H9 (cell line): ENCODE measurements at regions not wholly inside any gene's neighbourhood (a gene's known extent, or its start where the extent isn't known, plus 50 kb on each side); places are given as distances from the start of the nearest gene placed in this dataset.

ENCODE experiments used
- DNase-seq: peaks from one replicate; pipeline ENCODE4 v3.0.0-alpha.2; 2017
- H2AFZ ChIP-seq: one replicate; pipeline ENCODE4 v1.6.1; 2013; ENCODE audit warnings: mild to moderate bottlenecking, low read length, control low read depth, moderate library complexity
- H2AK5ac ChIP-seq: 2 replicates; pipeline ENCODE4 v1.6.1; 2013; ENCODE audit warnings: low read length, control low read depth, mixed read lengths; ENCODE audit not compliant: insufficient read length
- H2BK120ac ChIP-seq: one replicate; pipeline ENCODE4 v1.6.1; 2013; ENCODE audit warnings: low read depth, mild to moderate bottlenecking, low read length, control low read depth, inconsistent platforms; ENCODE audit not compliant: poor library complexity, severe bottlenecking
- H2BK12ac ChIP-seq: 2 replicates; pipeline ENCODE4 v1.6.1; 2013; ENCODE audit warnings: low read length, control low read depth, mixed read lengths, low read depth; ENCODE audit not compliant: insufficient read length
- H2BK15ac ChIP-seq: 2 replicates; pipeline ENCODE4 v1.6.1; 2013; ENCODE audit warnings: low read depth, low read length, control low read depth
- H2BK20ac ChIP-seq: one replicate; pipeline ENCODE4 v1.6.1; 2013; ENCODE audit warnings: low read depth, mild to moderate bottlenecking, low read length, control low read depth, inconsistent platforms; ENCODE audit not compliant: poor library complexity, severe bottlenecking
- H2BK5ac ChIP-seq: 2 replicates; pipeline ENCODE4 v1.6.1; 2013; ENCODE audit warnings: low read length, control low read depth, mixed read lengths; ENCODE audit not compliant: insufficient read length
- H3K14ac ChIP-seq: 2 replicates; pipeline ENCODE4 v1.6.1; 2013; ENCODE audit warnings: low read length, control low read depth; ENCODE audit not compliant: insufficient read depth
- H3K18ac ChIP-seq: 2 replicates; pipeline ENCODE4 v1.6.1; 2013; ENCODE audit warnings: low read depth, mild to moderate bottlenecking, mixed read lengths, low read length, control low read depth; ENCODE audit not compliant: insufficient read length
- H3K23ac ChIP-seq: 2 replicates; pipeline ENCODE4 v1.6.1; 2013; ENCODE audit warnings: low read length, control low read depth, mixed read lengths, low read depth; ENCODE audit not compliant: insufficient read length
- H3K23me2 ChIP-seq: 2 replicates; pipeline ENCODE4 v1.6.1; 2013; ENCODE audit warnings: low read depth, mild to moderate bottlenecking, mixed read lengths, low read length, control low read depth; ENCODE audit not compliant: insufficient read length, poor library complexity, severe bottlenecking
- H3K27ac ChIP-seq: 2 replicates; pipeline ENCODE4 v1.5.1; 2013; ENCODE audit warnings: low read length, control low read depth, mixed read lengths, low read depth; ENCODE audit not compliant: insufficient read length
- H3K27me3 ChIP-seq: 2 replicates; pipeline ENCODE4 v1.6.1; 2013; ENCODE audit warnings: low read length, control low read depth, inconsistent platforms; ENCODE audit not compliant: insufficient read depth
- H3K4ac ChIP-seq: 2 replicates; pipeline ENCODE4 v1.6.1; 2013; ENCODE audit warnings: low read depth, mild to moderate bottlenecking, control low read depth, inconsistent platforms, low read length, moderate library complexity
- H3K4me1 ChIP-seq: 2 replicates; pipeline ENCODE4 v1.6.1; 2013; ENCODE audit warnings: low read length, control low read depth, inconsistent platforms; ENCODE audit not compliant: insufficient read depth
- H3K4me2 ChIP-seq: 2 replicates; pipeline ENCODE4 v1.6.1; 2013; ENCODE audit warnings: low read length, control low read depth, mixed read lengths; ENCODE audit not compliant: insufficient read length, insufficient read depth
- H3K56ac ChIP-seq: 2 replicates; pipeline ENCODE4 v1.6.1; 2013; ENCODE audit warnings: low read depth, mild to moderate bottlenecking, mixed read lengths, low read length, control low read depth; ENCODE audit not compliant: insufficient read length
- H3K79me1 ChIP-seq: 2 replicates; pipeline ENCODE4 v1.6.1; 2013; ENCODE audit warnings: low read depth, mild to moderate bottlenecking, moderate library complexity, low read length, control low read depth, inconsistent platforms; ENCODE audit not compliant: insufficient read depth, poor library complexity, severe bottlenecking
- H3K79me2 ChIP-seq: 2 replicates; pipeline ENCODE4 v1.6.1; 2013; ENCODE audit warnings: low read length, control low read depth, inconsistent platforms; ENCODE audit not compliant: insufficient read depth
- H3K9ac ChIP-seq: 2 replicates; pipeline ENCODE4 v1.6.1; 2013; ENCODE audit warnings: low read length, control low read depth, mixed read lengths; ENCODE audit not compliant: insufficient read length; ENCODE audit errors: extremely low read depth
- H3K9me3 ChIP-seq: one replicate; pipeline ENCODE4 v1.6.1; 2013; ENCODE audit warnings: low read depth, low read length, inconsistent platforms; ENCODE audit not compliant: control insufficient read depth
- H3T11ph ChIP-seq: one replicate; pipeline ENCODE4 v1.6.1; 2013; ENCODE audit warnings: mild to moderate bottlenecking, low read length, control low read depth, inconsistent platforms
- H4K20me1 ChIP-seq: one replicate; pipeline ENCODE4 v1.6.1; 2013; ENCODE audit not compliant: control insufficient read depth, insufficient read length, insufficient read depth
- H4K5ac ChIP-seq: 2 replicates; pipeline ENCODE4 v1.6.1; 2013; ENCODE audit warnings: low read depth, mild to moderate bottlenecking, mixed read lengths, low read length, control low read depth; ENCODE audit not compliant: insufficient read length
- H4K8ac ChIP-seq: replicated peaks from 2 replicates; pipeline ENCODE4 v1.6.1; 2013; ENCODE audit warnings: low read length, control low read depth, mixed read lengths, low read depth; ENCODE audit not compliant: insufficient read length
- H4K91ac ChIP-seq: 2 replicates; pipeline ENCODE4 v1.6.1; 2013; ENCODE audit warnings: low read depth, mild to moderate bottlenecking, moderate library complexity, mixed read lengths, low read length, control low read depth; ENCODE audit not compliant: insufficient read length
- H3K27ac Mint-ChIP-seq, 3 experiments: 2 replicates in 2 of 3; 3 replicates in 1 of 3; pipeline ENCODE4 v1.8.0; 2020 to 2021; ENCODE audit warnings: mixed read lengths in 3 of 3, mild to moderate bottlenecking in 1 of 3, moderate library complexity in 1 of 3
- H3K27me3 Mint-ChIP-seq: 2 replicates; pipeline ENCODE4 v1.8.0; 2021; ENCODE audit warnings: low read depth, mild to moderate bottlenecking, moderate library complexity, mixed read lengths
- H3K36me3 Mint-ChIP-seq, 3 experiments: 2 replicates in 2 of 3; 3 replicates in 1 of 3; pipeline ENCODE4 v1.8.0; 2020 to 2021; ENCODE audit warnings: low read depth in 3 of 3, mixed read lengths in 3 of 3; ENCODE audit not compliant: insufficient read depth in 1 of 3
- H3K4me1 Mint-ChIP-seq, 2 experiments: 2 replicates each; pipeline ENCODE4 v1.8.0; 2020; ENCODE audit warnings: mixed read lengths in 2 of 2
- H3K4me3 Mint-ChIP-seq, 2 experiments: 2 replicates in 1 of 2; 3 replicates in 1 of 2; pipeline ENCODE4 v1.8.0; 2020 to 2021; ENCODE audit warnings: mild to moderate bottlenecking in 2 of 2, mixed read lengths in 2 of 2, moderate library complexity in 1 of 2
- H3K9me3 Mint-ChIP-seq, 2 experiments: 2 replicates in 1 of 2; 3 replicates in 1 of 2; pipeline ENCODE4 v1.8.0; 2020; ENCODE audit warnings: mild to moderate bottlenecking in 2 of 2, mixed read lengths in 2 of 2, moderate library complexity in 1 of 2
- CTCF ChIP-seq: fragments of 200-600 bp; sonication (generic); conservative IDR thresholded peaks from 3 replicates; pipeline ENCODE4 v1.8.0; 2021; ENCODE audit warnings: antibody characterized with exemption, mild to moderate bottlenecking
- WGBS: extraction: QIAGEN DNeasy Blood & Tissue Kit; methylation state at CpG from one replicate; pipeline ENCODE4 v1.1.7; 2013; ENCODE audit warnings: missing lambda C conversion rate, low lambda C conversion rate, mixed read lengths; ENCODE audit not compliant: insufficient read length; ENCODE audit errors: extremely low coverage; 5-methylcytosine and 5-hydroxymethylcytosine counted together

- no peaks in the 10 kb centered on the region for H3K23me2 ChIP-seq
- H3K23ac ChIP-seq: no peak overlapping the region
- Mint-ChIP-seq H3K27me3 (no peaks in the 10 kb centered on the region), H3K27ac (no peak overlapping the region), H3K9me3 (peaks cover 23 to 41% of the 10 kb centered on the region in 2 experiments), H3K4me3 (no peak overlapping the region), H3K36me3 (peaks cover 0 to 14% (median 2%) of the 10 kb centered on the region in 3 experiments; a peak in 4 of 7 replicates), H3K4me1 (no peaks in the 10 kb centered on the region)
- no peak overlapping the region for H2BK120ac ChIP-seq
- H4K8ac ChIP-seq: no peak overlapping the region
- WGBS: no CpG with 5 or more reads among the region's 3 CpGs
- H3K18ac ChIP-seq: no peak overlapping the region
- H2BK12ac ChIP-seq: no peak overlapping the region
- H3K9ac ChIP-seq: no peak overlapping the region
- no peaks in the 10 kb centered on the region for H3K9me3 ChIP-seq
- no peak overlapping the region for H2BK15ac ChIP-seq
- H3K56ac ChIP-seq: no peak overlapping the region
- H3K79me2 ChIP-seq: no peaks in the 10 kb centered on the region
- H2BK20ac ChIP-seq: no peak overlapping the region
- H4K91ac ChIP-seq: no peak overlapping the region
- TF ChIP-seq CTCF: no peak
- H3K4me2 ChIP-seq: no peak overlapping the region
- no peak overlapping the region for H2BK5ac ChIP-seq
- no peak overlapping the region for H3K4ac ChIP-seq
- no peak overlapping the region for H2AK5ac ChIP-seq
- no peaks in the 10 kb centered on the region for H4K20me1 ChIP-seq
- H4K5ac ChIP-seq: no peak overlapping the region
- no peak overlapping the region for H3K27ac ChIP-seq
- no peaks in the 10 kb centered on the region for H3K4me1 ChIP-seq
- no peak overlapping the region for H2AFZ ChIP-seq
- H3K27me3 ChIP-seq: no peaks in the 10 kb centered on the region
- no peak overlapping the region for H3T11ph ChIP-seq
- H3K79me1 ChIP-seq: no peaks in the 10 kb centered on the region
- no peak overlapping the region for H3K14ac ChIP-seq
- DNase-seq: no peak
These were observed 63.5 kb upstream of the MAOA start for GRCh38 chrX:43592597-43592996.
